ENCODE measurements at regions not wholly inside any gene's neighbourhood (a gene's known extent, or its start where the extent isn't known, plus 50 kb on each side); places are given as distances from the start of the nearest gene placed in this dataset.

DNA sequence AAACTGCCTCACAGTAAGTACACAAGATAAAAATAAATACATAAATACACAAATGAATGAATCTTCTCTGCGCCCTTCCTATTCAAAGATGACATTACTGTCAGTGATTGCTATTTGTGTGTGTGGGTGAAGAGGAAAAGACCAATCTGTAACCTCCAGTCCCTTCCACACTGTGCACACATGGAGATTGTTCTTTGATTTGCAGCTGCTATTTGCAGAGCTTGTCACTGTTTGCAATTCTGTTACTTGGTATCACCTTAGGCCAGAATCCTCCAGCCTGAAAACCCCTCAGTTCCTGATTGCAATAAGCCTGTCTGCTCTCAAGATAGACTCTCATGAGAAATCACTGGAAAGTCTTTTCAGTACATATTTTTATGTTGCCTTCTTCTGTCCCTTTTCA is 1314.9 kb downstream of the PCDH9 start:
- TF ChIP-seq, protein P1, sequence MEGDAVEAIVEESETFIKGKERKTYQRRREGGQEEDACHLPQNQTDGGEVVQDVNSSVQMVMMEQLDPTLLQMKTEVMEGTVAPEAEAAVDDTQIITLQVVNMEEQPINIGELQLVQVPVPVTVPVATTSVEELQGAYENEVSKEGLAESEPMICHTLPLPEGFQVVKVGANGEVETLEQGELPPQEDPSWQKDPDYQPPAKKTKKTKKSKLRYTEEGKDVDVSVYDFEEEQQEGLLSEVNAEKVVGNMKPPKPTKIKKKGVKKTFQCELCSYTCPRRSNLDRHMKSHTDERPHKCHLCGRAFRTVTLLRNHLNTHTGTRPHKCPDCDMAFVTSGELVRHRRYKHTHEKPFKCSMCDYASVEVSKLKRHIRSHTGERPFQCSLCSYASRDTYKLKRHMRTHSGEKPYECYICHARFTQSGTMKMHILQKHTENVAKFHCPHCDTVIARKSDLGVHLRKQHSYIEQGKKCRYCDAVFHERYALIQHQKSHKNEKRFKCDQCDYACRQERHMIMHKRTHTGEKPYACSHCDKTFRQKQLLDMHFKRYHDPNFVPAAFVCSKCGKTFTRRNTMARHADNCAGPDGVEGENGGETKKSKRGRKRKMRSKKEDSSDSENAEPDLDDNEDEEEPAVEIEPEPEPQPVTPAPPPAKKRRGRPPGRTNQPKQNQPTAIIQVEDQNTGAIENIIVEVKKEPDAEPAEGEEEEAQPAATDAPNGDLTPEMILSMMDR (IDR thresholded peaks at IDR 0.05; ENCODE audit: extremely low read depth in 1 of 2, insufficient read depth in 1 of 2, low read depth in 1 of 2, low read length in 2 of 2): no peak
- no peak for TF ChIP-seq EZH2 (IDR thresholded peaks at IDR 0.05; ENCODE audit: borderline replicate concordance, low read depth, low read length, severe bottlenecking)
- no peak for TF ChIP-seq POLR2AphosphoS5 (IDR thresholded peaks at IDR 0.05; ENCODE audit: insufficient read depth, low read depth, low read length)
- TF ChIP-seq POLR2A (IDR thresholded peaks at IDR 0.05; ENCODE audit: low read depth, low read length): no peak
- TF ChIP-seq GATA2 (IDR thresholded peaks at IDR 0.05; ENCODE audit: insufficient read depth, insufficient read length, low read depth, low read length): no peak
- no peak for TF ChIP-seq MAX (IDR thresholded peaks at IDR 0.05; ENCODE audit: insufficient read depth, insufficient read length)
- no peak for TF ChIP-seq MYC (IDR thresholded peaks at IDR 0.05; ENCODE audit: low read depth, low read length)

All from endothelial cell of umbilical vein (primary cell).